Thyroid gland (tissue), 4 donors: ENCODE measurements at regions not wholly inside any gene's neighbourhood (a gene's known extent, or its start where the extent isn't known, plus 50 kb on each side); places are given as distances from the start of the nearest gene placed in this dataset.

Source experiments
- CTCF ChIP-seq, 6 experiments: fragments of 200-600 bp in 3 of 6; fragments of 450-650 bp in 3 of 6; sonication (generic) in 3 of 6; IDR thresholded peaks; one replicate each; pipeline ENCODE4 v1.5.1; 2016 to 2019; ENCODE audit warnings: antibody characterized with exemption in 6 of 6, mild to moderate bottlenecking in 2 of 6, inconsistent platforms in 1 of 6, moderate library complexity in 1 of 6
- POLR2A ChIP-seq, 2 donors: fragments of 450-650 bp; IDR thresholded peaks; one replicate each; pipeline ENCODE4 v1.6.1; 2017; ENCODE audit warnings: antibody characterized with exemption in 2 of 2, mild to moderate bottlenecking in 2 of 2, moderate library complexity in 1 of 2

- TF ChIP-seq CTCF (IDR thresholded peaks at IDR 0.05), result no peak
- no peak for TF ChIP-seq POLR2A (IDR thresholded peaks at IDR 0.05)
Observed at GRCh38 chr16:80350061-80350460, 190.7 kb upstream of the DYNLRB2 start.
